SH-SY5Y (cell line): ENCODE measurements at regions not wholly inside any gene's neighbourhood (a gene's known extent, or its start where the extent isn't known, plus 50 kb on each side); places are given as distances from the start of the nearest gene placed in this dataset.

ENCODE experiments used
- GATA2 ChIP-seq: IDR thresholded peaks from 2 replicates; pipeline ENCODE4 v1.6.1; 2011; ENCODE audit warnings: mild to moderate bottlenecking, low read depth, low read length
- GATA3 ChIP-seq: IDR thresholded peaks from 2 replicates; pipeline ENCODE4 v1.6.1; 2011; ENCODE audit warnings: low read depth, mild to moderate bottlenecking, low read length, moderate library complexity

- TF ChIP-seq GATA3 (no peak), GATA2 (no peak)
These were observed 143.5 kb downstream of the NXPE2 start for GRCh38 chr11:114821621-114822412.

DNA sequence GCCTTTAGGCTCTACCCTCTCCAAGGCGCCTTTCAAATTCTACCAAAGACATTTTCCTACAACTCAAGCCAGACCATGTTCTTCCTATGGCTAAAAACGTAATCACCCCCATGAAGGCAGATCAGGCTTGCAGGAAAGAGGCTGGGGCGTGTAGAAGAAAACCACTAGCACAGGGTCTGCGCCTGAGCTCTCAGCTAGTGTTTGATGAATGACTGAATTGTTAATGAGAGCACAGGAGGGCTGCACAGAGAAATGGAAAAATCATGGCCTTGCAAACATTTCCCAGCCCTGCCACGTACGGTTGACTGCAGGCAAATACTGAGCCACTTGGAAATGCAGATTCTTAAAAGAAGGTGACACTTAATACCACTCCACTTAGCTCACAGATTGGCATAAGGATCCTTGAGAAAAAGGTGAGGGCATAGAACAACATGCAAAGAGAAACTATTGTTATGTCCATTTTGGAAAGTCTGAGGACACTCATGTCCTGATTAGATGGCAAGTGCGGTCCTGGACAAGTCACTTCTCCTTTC, 148.6 kb downstream of the NXPE2 start:
- no peak for TF ChIP-seq GATA3
- no peak for TF ChIP-seq GATA2

- TF ChIP-seq GATA2 (no peak), GATA3 (no peak)
These were observed 149.4 kb downstream of the NXPE2 start for GRCh38 chr11:114827736-114828135.

DNA sequence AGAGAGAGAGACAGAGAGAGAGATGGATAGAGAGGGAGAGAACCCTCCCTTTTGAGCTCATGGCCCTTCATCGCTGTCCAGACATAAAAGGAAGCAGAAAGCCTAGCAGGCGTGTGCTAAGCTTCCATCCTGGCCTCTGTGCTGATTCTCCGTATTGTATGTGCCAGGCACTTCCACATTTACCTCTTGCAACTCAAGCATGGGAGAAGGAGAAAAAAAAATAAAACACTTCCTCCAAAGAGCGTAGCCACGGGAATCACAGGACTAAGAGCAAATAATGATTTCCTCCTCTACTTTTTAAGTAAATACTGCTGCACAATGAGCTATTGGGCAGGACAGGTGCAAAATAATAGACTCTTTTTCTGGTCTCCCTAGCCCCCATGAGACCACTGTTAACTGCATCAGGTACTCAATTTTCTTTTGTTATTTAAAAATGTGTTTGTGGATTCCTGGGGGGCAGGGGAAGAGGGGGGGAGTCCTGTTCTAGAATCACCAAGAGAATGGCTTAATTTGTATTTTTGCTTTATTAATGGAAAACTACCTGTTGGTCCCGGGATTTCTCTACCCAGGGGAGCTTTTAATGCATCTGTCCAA, 154.3 kb downstream of the NXPE2 start:
- TF ChIP-seq GATA3 (no peak), GATA2 (no peak)

DNA sequence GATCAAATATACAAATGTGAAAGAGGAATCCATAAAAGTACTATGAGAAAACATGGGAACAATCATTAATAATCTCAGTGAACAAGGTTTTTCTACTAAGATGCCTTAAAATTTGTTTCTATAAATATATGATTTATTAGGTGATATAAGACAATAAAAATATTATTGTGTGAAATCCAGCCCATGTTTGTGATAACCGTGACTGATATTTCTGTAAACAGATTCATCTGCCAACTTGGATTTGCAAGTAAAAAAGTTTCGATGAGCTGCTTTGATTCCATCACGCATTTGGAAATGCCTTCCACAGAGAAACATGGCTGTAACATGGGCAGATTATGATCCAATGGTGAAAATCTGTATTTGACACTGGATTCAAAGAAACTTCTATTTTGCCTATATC, 157.8 kb downstream of the NXPE2 start:
- TF ChIP-seq GATA3 (no peak), GATA2 (no peak)

GRCh38 chr11:114844896-114845295, 166.6 kb downstream of the NXPE2 start:
- no peak for TF ChIP-seq GATA3
- no peak for TF ChIP-seq GATA2

GRCh38 chr11:114845766-114846415, 167.6 kb downstream of the NXPE2 start:
- TF ChIP-seq GATA2 = no peak
- TF ChIP-seq GATA3 = no peak

GRCh38 chr11:114846416-114846791, 168.1 kb downstream of the NXPE2 start:
- no peak for TF ChIP-seq GATA3
- no peak for TF ChIP-seq GATA2

- TF ChIP-seq GATA3 (peak; percentile 22; the same call in 1 of the 2 replicates), GATA2 (no peak; the same call in 1 of the 2 replicates)
These were observed 169.1 kb downstream of the NXPE2 start for GRCh38 chr11:114847306-114847975.

GRCh38 chr11:114848027-114848426, 169.7 kb downstream of the NXPE2 start:
- no peak for TF ChIP-seq GATA2
- no peak for TF ChIP-seq GATA3

DNA sequence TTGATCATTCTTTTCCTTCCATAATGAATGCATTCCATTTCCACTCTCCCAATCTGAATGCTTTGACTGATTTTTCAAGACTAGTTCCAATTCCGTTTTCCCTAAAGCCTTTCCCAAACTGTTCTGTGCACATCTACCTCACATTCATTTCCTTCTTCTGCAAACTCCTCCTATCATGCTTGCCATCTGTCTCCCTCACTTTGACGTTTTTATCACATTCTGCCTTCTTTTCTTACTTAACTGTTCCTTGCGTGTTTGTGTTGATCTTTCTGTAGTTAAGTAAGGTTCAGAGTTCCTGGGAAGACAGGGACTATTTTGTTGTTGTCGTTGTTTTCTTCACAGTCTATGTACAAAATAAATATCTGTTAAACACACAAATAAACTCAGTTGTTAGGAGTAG, 179.0 kb downstream of the NXPE2 start:
- TF ChIP-seq GATA2 (no peak), GATA3 (no peak)

DNA sequence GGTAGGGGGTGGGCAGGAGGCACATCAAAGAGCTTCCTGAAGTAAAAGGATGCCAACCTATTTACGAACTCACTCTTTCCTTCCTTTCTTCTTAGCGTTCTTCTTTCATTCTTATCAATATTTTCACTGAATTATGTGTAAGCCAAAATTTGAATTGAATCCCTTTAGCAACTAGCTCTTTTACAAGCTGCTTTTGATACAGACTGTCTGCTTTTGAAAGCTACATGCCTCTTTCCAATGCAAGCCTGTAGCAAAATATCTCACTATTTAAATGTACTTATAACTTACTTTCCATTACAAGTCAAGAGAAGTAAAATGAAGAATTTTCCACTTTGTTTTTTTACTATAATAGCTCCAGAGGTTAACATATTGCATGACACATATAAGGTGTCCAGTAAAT, 186.6 kb downstream of the NXPE2 start:
- no peak for TF ChIP-seq GATA2
- TF ChIP-seq GATA3 = no peak

GRCh38 chr11:114876234-114876633, 197.9 kb downstream of the NXPE2 start:
- TF ChIP-seq GATA3 (no peak), GATA2 (no peak)

DNA sequence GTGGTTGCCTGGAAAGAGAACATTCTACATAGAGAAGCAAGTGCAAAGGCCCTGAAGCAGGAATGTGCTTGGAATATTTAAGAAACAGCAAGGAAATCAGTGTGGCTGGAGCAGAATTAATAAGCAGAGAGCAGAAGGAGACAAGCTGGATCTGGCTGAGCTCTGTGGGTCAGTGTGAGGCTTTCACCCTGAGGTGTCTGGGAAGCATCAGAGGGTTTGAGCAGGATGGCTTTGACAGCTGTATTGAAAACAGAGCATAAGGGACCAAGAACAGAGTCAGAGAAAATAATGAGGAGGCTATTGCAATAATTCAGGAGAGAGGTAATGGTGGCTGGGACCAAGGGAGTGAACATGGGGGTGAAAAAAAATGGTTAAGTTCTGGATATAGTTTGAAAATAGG, 199.6 kb downstream of the NXPE2 start:
- TF ChIP-seq GATA3 (no peak), GATA2 (no peak)
